GM20000 (cell line): ENCODE measurements at regions not wholly inside any gene's neighbourhood (a gene's known extent, or its start where the extent isn't known, plus 50 kb on each side); places are given as distances from the start of the nearest gene placed in this dataset.

Experiments
- DNase-seq: peaks from one replicate; pipeline ENCODE4 v3.0.0; 2012; ENCODE audit warnings: low spot score
- TF ChIP-seq, protein P1 (sequence below): IDR thresholded peaks from 2 replicates; pipeline ENCODE4 v1.5.1; 2012; ENCODE audit warnings: mild to moderate bottlenecking, control low read depth; ENCODE audit errors: extremely low read depth, missing control alignments

DNA sequence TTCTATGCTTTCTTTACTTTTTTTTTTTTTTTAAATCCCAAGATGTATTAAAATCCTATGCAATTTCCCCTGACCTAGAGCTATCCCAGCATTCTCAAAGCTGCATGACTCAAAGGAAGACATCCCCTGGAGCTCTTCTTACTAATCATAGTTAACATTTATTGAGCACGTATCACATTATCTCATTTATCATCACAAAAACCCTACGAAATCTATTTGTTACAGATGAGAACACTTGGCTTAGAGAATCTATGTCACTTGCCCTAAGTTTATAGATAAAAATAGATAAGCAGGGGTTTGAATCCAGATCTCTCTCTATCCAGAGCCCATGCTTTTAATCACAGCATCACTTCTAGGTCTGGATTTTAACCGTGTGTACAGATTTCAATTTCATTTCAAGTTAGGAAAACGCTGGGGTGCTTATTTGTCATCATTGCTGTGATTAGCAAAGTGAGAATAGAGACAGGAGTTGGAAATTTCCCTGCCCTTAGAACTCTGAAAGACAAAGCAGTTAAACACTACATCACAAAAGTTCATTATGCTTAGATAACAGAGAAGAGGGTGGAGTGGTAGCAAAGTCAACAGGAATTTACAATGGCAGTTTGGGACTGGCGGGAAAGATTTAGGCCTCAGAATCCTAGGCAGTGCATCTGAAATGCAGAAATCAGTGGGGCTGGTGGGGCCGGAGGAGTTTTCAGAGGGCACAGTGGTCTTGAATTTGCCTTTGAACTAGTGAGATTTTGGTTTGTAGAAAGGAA, 177.7 kb upstream of the FRMD6 start:
- TF ChIP-seq, protein P1, sequence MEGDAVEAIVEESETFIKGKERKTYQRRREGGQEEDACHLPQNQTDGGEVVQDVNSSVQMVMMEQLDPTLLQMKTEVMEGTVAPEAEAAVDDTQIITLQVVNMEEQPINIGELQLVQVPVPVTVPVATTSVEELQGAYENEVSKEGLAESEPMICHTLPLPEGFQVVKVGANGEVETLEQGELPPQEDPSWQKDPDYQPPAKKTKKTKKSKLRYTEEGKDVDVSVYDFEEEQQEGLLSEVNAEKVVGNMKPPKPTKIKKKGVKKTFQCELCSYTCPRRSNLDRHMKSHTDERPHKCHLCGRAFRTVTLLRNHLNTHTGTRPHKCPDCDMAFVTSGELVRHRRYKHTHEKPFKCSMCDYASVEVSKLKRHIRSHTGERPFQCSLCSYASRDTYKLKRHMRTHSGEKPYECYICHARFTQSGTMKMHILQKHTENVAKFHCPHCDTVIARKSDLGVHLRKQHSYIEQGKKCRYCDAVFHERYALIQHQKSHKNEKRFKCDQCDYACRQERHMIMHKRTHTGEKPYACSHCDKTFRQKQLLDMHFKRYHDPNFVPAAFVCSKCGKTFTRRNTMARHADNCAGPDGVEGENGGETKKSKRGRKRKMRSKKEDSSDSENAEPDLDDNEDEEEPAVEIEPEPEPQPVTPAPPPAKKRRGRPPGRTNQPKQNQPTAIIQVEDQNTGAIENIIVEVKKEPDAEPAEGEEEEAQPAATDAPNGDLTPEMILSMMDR: no peak
- DNase-seq: no peak

DNA sequence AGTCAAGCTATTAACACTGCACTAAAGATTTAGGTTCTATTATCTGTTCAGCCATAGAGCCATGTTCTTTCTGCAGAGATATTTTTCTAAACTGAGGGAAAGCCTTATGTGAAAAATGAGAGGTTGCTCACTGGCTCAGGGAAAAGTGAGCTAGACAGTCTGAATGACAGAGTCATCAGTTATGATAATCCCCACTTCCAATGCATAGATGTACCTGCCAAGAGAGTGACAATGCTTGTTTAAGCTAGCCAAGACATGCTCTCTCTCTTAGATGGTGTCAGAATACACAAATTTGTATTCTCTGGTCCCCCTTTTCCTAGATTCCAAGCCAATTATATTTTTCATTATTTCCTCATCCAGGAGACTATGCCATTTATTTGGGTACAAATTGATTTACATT, 176.9 kb upstream of the FRMD6 start:
- TF ChIP-seq, protein P1: no peak
- no peak for DNase-seq

DNA sequence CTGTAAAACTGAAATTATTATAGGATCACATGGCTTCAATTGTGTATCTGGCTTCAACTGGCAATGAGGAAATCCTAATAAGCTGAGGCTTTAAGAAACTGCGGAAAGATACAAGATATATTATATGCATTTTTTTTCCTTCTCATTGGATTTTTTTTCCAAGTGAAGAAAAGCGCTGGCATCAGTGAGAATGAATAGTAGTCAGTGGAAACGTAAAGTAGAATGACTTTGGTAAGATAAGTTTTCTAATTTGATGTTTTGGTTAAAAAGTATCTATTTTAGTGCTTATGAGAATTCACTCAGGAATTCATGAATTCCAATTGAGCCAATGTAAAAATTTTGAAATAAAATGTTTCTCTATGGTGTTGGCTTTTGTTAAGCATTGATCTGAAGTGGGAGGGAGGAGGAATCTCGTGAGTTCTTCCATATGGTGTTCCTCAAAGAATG, 173.5 kb upstream of the FRMD6 start:
- TF ChIP-seq, protein P1: no peak

DNA sequence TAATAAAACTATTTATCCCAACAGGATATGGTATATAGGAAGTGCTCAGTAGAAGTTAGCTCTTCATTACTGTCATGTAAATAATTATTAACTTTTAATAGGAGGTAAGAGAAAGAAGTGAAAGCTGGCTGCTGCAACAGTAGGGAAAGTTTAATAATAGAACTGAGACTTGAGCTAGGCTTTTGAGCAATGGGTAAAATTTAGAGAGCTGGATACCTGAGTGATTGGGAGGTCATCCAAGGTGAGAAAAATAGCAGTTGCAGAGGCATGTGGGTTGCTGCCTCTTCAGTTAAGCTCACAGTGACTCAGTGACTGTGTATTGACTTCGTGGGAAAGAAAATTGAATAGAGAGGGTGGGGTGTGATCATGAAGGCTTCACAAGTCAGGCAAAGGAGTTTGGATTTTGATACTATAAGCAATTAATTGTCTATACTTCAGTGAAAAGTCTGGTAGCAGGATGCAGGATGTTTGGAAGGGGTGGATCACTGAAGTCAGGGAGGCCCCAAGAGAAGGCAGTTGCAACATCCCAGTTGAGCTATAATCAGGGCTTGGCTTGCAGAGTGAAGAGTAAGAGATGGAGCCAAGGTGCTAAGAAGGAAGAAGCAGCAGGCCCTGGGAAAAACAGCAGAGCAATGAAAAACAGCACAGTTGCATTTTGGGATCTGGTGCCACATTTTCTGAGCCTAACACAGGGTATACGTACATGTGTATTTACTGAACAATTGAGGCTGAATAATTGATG, 172.0 kb upstream of the FRMD6 start:
- TF ChIP-seq, protein P1: no peak
- no peak for DNase-seq

More for the DNA sequence above, 173.5 kb upstream of the FRMD6 start:
- DNase-seq: no peak

DNA sequence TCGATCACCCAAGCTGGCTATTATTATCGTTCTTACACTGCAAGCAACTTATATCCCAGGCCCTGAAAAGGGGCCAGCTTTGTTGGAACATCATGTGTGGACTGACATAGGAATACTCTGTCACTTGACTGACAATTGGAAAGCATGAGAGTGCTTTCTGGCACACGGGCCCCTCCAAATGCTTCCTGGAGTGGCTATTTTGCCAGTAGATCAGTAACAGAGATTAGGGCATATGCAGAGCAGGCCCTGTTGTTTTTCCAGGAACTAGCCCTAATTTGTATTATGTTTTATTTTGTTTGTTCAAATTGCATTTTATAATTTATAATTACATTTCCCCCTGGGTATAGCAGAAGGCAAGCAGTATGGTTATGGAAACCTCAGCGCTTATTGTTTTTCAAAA, 170.1 kb upstream of the FRMD6 start:
- DNase-seq: no peak
- TF ChIP-seq, protein P1: no peak

DNA sequence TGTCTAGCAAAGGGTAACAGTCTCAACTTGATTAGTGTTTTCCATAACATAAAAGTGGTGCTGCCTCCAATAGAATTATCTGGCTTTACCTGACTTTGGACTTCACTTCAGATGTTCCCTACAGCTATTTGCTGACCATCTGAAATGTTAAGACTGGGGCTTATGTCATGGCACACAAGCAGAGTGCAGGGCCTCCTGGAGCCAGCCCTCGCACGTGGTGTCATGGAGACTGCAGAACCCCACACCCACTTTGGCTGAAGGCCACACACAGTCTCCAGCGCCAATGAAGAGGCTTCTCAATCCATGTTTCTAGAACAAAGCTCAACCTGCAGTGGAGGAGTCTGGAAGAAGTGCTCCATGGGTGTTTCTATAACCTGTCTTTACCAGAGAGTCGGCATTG, 169.6 kb upstream of the FRMD6 start:
- TF ChIP-seq, protein P1: no peak
- DNase-seq: no peak

DNA sequence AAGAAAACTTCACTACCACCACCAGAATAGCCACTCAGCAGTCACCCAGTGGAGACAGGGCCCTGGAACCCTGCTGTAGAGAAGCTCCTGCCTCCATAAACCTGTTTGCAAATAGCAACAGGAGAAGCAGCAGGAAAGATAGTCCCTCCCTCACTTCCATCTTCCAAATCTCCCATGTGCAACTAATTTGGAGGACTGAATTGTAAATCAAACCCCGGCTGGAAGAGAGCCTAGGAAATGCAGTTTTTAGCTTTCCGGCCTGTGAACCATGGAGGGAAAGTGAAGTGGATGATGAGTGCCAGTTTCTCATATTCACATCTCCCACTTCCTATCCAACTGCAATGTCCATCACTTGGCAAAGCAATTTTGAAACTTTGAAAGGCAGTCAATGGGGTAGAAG, 167.2 kb upstream of the FRMD6 start:
- no peak for DNase-seq

More for the DNA sequence above, 167.2 kb upstream of the FRMD6 start:
- TF ChIP-seq, protein P1: no peak
